Effector memory CD4-positive, alpha-beta T cell (primary cell): ENCODE measurements at regions not wholly inside any gene's neighbourhood (a gene's known extent, or its start where the extent isn't known, plus 50 kb on each side); places are given as distances from the start of the nearest gene placed in this dataset.

Experiments
- DNase-seq, 3 donors: peaks; one replicate each; pipeline ENCODE4 v3.0.0-alpha.2; 2020
- H3K27ac ChIP-seq: 2 replicates; pipeline ENCODE4 v1.7.0; 2013; ENCODE audit warnings: mild to moderate bottlenecking, low read length, moderate library complexity; ENCODE audit not compliant: insufficient read depth, poor library complexity, severe bottlenecking
- H3K27me3 ChIP-seq: replicated peaks from 2 replicates; pipeline ENCODE4 v1.7.0; 2013; ENCODE audit warnings: mild to moderate bottlenecking, low read length; ENCODE audit not compliant: insufficient read depth, control insufficient read depth, poor library complexity, severe bottlenecking
- H3K36me3 ChIP-seq: 2 replicates; pipeline ENCODE4 v1.7.0; 2013; ENCODE audit warnings: mild to moderate bottlenecking, low read length, moderate library complexity; ENCODE audit not compliant: control insufficient read depth, insufficient read depth
- H3K4me1 ChIP-seq: 2 replicates; pipeline ENCODE4 v1.7.0; 2013; ENCODE audit warnings: low read length, mild to moderate bottlenecking; ENCODE audit not compliant: control insufficient read depth, insufficient read depth, poor library complexity, severe bottlenecking
- H3K4me3 ChIP-seq: 2 replicates; pipeline ENCODE4 v1.7.0; 2013; ENCODE audit warnings: low read length, low read depth, mild to moderate bottlenecking; ENCODE audit not compliant: insufficient read depth, poor library complexity, severe bottlenecking
- H3K9me3 ChIP-seq: 2 replicates; pipeline ENCODE4 v1.7.0; 2013; ENCODE audit warnings: mild to moderate bottlenecking, low read length, moderate library complexity; ENCODE audit not compliant: control insufficient read depth

- H3K4me1 ChIP-seq = no peaks in the 10 kb centered on the region
- H3K27ac ChIP-seq = no peak overlapping the region
- H3K9me3 ChIP-seq = no peaks in the 10 kb centered on the region
- H3K27me3 ChIP-seq = no peaks in the 10 kb centered on the region
- H3K36me3 ChIP-seq = no peaks in the 10 kb centered on the region
- H3K4me3 ChIP-seq = no peak overlapping the region
- no peak for DNase-seq
Measured at GRCh38 chr3:22720596-22720995, 482.5 kb upstream of the UBE2E2 start.

GRCh38 chr3:22724420-22724819 is 478.7 kb upstream of the UBE2E2 start:
- Histone ChIP-seq H3K9me3 (no peaks in the 10 kb centered on the region), H3K36me3 (no peaks in the 10 kb centered on the region), H3K27ac (no peak overlapping the region)

GRCh38 chr3:22728406-22728805 is 474.7 kb upstream of the UBE2E2 start:
- Histone ChIP-seq H3K9me3 (no peaks in the 10 kb centered on the region), H3K4me1 (no peaks in the 10 kb centered on the region), H3K27me3 (no peaks in the 10 kb centered on the region), H3K36me3 (no peaks in the 10 kb centered on the region), H3K27ac (no peak overlapping the region), H3K4me3 (no peak overlapping the region)
- DNase-seq = no peak

More at GRCh38 chr3:22724420-22724819, 478.7 kb upstream of the UBE2E2 start:
- no peak for DNase-seq
- H3K4me1 ChIP-seq = no peaks in the 10 kb centered on the region
- H3K27me3 ChIP-seq = no peaks in the 10 kb centered on the region
- no peak overlapping the region for H3K4me3 ChIP-seq

GRCh38 chr3:22729212-22729611 is 473.9 kb upstream of the UBE2E2 start:
- no peaks in the 10 kb centered on the region for H3K4me1 ChIP-seq
- DNase-seq = no peak
- no peaks in the 10 kb centered on the region for H3K27me3 ChIP-seq
- no peaks in the 10 kb centered on the region for H3K9me3 ChIP-seq
- H3K4me3 ChIP-seq = no peak overlapping the region
- no peaks in the 10 kb centered on the region for H3K36me3 ChIP-seq
- H3K27ac ChIP-seq = no peak overlapping the region

- H3K4me1 ChIP-seq = no peaks in the 10 kb centered on the region
- H3K27ac ChIP-seq = no peak overlapping the region
- no peaks in the 10 kb centered on the region for H3K36me3 ChIP-seq
- no peak overlapping the region for H3K4me3 ChIP-seq
- no peaks in the 10 kb centered on the region for H3K9me3 ChIP-seq
- no peak for DNase-seq
- H3K27me3 ChIP-seq = no peaks in the 10 kb centered on the region
Measured at GRCh38 chr3:22729981-22730380, 473.1 kb upstream of the UBE2E2 start.

GRCh38 chr3:22730701-22731100 is 472.4 kb upstream of the UBE2E2 start:
- Histone ChIP-seq H3K4me3 (no peak overlapping the region), H3K4me1 (no peaks in the 10 kb centered on the region), H3K36me3 (no peaks in the 10 kb centered on the region), H3K27ac (no peak overlapping the region), H3K9me3 (no peaks in the 10 kb centered on the region), H3K27me3 (no peaks in the 10 kb centered on the region)
- DNase-seq = no peak

- no peaks in the 10 kb centered on the region for H3K9me3 ChIP-seq
- no peak overlapping the region for H3K27ac ChIP-seq
- H3K36me3 ChIP-seq = no peaks in the 10 kb centered on the region
- DNase-seq = no peak
- no peak overlapping the region for H3K4me3 ChIP-seq
- H3K4me1 ChIP-seq = no peaks in the 10 kb centered on the region
- no peaks in the 10 kb centered on the region for H3K27me3 ChIP-seq
Measured at GRCh38 chr3:22731901-22732300, 471.2 kb upstream of the UBE2E2 start.

GRCh38 chr3:22732641-22733040 is 470.5 kb upstream of the UBE2E2 start:
- Histone ChIP-seq H3K4me3 (no peak overlapping the region), H3K9me3 (no peaks in the 10 kb centered on the region), H3K4me1 (no peaks in the 10 kb centered on the region), H3K27ac (no peak overlapping the region), H3K36me3 (no peaks in the 10 kb centered on the region), H3K27me3 (no peaks in the 10 kb centered on the region)
- DNase-seq = no peak

- Histone ChIP-seq H3K27me3 (no peaks in the 10 kb centered on the region), H3K9me3 (no peaks in the 10 kb centered on the region), H3K27ac (no peak overlapping the region), H3K4me1 (no peaks in the 10 kb centered on the region), H3K4me3 (no peak overlapping the region), H3K36me3 (no peaks in the 10 kb centered on the region)
- DNase-seq = no peak
Measured at GRCh38 chr3:22734207-22734606, 468.9 kb upstream of the UBE2E2 start.

GRCh38 chr3:22734756-22735155 is 468.4 kb upstream of the UBE2E2 start:
- no peak overlapping the region for H3K27ac ChIP-seq
- no peaks in the 10 kb centered on the region for H3K4me1 ChIP-seq
- no peaks in the 10 kb centered on the region for H3K27me3 ChIP-seq
- H3K9me3 ChIP-seq = no peaks in the 10 kb centered on the region
- H3K4me3 ChIP-seq = no peak overlapping the region
- no peaks in the 10 kb centered on the region for H3K36me3 ChIP-seq
- DNase-seq = no peak

GRCh38 chr3:22735373-22735772 is 467.8 kb upstream of the UBE2E2 start:
- Histone ChIP-seq H3K4me1 (no peaks in the 10 kb centered on the region), H3K4me3 (no peak overlapping the region), H3K36me3 (no peaks in the 10 kb centered on the region), H3K9me3 (no peaks in the 10 kb centered on the region), H3K27ac (no peak overlapping the region), H3K27me3 (no peaks in the 10 kb centered on the region)
- DNase-seq = no peak
